NCI-H2196 (cell line): ENCODE measurements at regions not wholly inside any gene's neighbourhood (a gene's known extent, or its start where the extent isn't known, plus 50 kb on each side); places are given as distances from the start of the nearest gene placed in this dataset.

Experiments used
- DNase-seq: peaks from one replicate; lab custom pipeline; 2025; ENCODE audit not compliant: unreplicated experiment; lab: John Stamatoyannopoulos, UW

DNA sequence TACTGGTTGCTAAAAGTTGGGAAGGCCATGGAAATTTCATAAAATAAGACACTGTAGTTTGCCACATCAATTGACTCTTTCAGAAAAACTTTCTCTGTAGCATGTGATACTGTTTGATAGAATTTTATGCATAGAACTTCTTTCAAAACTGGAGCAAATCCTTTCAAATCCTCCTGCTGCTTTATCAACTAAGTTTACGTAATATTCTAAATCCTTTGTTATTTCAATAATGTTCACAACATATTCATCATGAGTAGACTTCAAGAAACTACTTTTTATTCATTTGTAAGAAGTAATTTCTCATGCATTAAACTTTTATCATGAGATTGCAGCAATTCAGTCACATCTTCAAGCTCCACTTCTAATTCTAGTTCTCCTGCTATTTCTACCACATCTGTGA lies 199.3 kb downstream of the PCDH18 start:
- no peak for DNase-seq

DNA sequence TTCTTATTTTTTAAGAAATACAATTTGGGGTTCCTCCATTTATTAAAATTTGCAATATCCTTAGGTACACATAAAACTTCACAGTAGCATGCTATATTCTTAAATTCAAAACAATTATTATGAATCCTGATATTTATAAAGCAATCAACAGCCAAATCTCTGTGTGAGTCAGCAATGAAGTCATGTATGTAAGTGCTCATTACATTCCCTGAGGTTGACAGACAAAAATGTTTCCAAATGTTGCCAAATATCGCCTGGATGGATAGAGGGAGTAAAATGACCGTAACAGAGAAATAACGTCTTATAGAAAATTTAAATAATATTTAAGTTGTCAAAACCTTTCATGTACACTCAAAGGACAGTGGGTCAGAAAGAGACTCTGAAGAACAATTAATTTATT lies 220.0 kb downstream of the PCDH18 start:
- no peak for DNase-seq

DNA sequence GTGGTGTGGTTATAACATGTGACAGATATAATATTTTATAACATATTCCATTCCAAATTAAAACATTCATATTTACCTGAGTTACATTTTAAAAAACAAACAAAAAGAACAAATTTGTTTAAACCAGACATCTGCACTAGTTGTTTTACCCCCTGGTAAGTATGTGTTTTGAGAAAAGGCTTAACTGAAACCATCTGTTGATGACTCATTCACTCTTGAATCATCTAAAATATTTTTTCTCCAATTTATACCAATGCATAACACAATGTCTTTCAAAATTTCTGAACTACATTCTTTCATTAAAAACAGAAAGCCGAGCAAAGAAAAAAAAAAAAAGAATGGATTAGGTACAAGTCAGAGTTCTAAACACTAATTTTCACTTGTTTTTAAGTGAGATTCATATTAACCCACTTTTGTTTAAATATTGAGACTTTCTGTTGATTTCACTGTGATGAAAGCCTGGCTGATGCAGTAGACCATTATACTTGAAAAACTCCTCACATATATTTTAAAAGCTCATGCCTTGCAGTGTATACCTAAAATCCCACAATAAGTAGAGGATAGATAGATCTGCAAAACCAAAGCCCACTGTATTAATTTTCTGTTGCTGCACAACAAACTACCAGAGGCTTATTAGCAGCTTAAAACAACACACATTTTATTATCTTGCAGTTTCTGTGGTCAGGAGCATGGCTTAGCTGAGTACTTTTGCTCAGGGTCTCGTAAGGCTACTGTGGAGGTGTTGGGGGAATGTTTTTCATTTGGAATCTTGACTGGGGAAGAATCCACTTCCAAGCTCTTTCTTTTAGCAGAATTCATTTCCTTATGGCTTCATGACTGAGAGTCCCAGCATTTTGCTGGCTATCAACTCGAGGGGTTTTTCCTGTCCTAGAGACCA lies 221.5 kb downstream of the PCDH18 start:
- DNase-seq, result no peak

DNA sequence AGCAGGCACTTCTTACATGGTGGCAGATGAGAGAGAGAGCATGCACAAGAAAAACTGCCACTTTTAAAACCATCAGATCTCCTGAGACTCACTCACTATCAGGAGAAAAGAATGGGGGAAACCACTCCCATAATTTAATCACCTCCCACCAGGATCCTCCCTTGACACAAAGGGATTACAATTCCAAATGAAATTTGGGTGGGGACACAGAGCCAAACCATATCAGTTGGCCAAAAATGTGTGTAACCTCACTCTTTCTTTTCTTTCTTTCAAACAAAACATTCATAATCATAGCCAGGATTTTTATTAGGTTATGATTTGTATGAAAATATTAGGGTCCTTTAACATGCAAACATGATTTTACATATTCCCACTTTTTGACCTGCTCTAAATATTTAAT lies 222.1 kb downstream of the PCDH18 start:
- no peak for DNase-seq

DNA sequence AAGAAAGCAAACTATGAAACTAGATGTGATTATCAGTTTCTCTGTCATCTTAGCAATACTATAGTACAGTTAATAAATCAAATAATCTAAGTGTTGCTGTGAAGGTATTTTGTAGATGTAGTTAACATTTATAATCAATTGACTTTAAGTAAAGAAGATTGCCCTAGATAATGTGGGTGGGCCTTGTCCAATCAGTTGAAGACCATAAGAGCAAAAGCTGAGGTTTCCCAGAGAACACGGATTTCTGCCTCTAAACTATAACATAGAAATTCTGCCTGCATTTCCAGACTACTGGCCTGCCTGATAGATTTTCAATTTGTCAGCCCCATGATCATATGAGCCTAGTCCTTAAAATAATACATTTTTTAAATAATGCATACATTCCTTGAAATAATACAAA lies 222.9 kb downstream of the PCDH18 start:
- DNase-seq, result no peak

DNA sequence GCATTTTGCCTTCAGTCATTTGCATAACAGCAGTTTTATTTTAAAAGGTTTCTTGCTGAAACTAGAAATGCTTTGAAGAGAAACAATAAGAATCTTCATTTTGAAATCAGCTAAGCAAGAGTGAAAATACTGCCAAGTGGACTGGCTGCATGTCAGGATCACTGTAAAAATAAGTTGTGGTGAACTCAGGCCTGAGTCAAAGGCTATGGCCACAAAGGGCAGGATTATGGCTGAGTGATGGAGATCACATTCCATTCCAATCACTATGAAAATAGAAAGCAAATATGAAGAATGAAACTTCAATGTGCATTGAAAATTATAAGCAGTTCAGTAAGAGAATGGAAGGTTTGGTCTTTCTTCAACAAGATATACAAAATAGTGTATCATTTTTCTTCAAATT lies 224.5 kb downstream of the PCDH18 start:
- DNase-seq, result no peak

DNA sequence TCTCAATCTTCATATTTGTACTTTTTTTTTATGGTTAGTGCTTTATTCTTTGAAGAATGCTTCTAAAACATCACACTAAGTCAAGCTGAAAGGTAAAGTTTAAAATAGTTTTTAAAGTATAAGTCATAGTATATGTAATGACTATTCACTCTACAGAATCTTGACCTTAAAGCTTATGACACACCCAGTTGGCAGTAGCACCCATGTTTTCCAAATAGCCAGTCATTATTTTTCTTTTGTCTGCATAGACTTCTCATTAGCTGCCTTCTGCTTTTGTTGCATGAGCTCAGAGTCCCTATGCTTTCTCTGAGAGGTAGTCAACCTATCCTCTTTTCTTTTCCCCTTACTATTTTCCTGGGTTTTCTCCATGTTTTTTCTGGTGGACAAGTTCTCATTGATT lies 231.5 kb downstream of the PCDH18 start:
- DNase-seq, result no peak

DNA sequence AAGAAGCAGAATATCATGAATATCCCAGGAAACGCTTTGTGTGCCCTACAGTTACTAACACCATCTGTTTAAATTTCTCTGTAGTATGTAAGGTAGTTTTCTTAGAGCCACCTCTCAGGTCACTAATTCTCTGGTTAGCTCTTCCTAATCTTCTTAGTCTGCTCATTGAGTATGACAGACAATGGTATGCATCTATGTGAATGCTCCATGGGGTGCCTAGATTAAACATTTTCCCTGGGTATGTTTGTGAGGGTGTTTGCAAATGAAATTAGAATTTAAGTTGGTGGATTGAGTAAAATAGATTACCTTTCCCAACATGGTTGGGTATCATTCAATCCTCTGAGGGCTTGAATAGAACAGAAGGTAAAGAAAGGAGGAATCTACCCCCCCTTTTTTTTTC lies 233.0 kb downstream of the PCDH18 start:
- no peak for DNase-seq

DNA sequence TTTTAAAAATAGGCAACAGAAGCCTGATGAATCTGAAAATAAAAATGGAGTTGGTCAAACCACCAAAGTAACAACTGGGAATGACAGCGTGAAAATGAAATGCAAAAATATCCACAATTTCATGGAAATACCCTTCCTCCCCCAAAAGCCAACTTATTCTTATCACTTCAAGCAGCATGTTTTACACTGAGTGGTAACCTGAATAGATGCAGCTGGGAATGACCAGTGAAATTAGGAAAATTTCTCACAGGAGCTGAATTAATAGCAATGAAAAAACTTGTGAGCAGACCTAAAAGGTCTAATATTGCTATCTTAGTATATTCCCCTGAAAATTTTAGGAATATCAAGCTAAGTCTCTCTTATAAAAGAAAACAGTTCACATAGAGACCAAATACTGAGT lies 239.0 kb downstream of the PCDH18 start:
- no peak for DNase-seq

DNA sequence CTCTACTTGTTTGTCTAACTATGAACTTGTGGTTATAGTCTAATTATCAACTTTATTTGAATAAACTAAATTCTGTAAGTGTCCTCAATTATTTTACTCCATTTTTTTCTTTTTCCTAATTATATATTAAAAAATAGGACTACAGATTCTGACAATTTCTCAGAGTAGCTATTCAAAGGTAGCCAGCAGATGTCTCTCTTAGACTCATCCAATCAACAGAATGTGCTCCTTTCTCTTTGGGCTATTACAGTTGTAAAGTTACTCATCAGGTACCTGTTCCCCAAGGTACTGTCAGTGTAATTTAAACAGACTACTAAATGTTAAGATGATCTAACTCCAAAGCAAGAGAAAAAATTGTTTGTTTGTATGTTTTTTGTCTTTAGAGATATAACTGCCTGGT lies 248.6 kb downstream of the PCDH18 start:
- DNase-seq, result no peak

DNA sequence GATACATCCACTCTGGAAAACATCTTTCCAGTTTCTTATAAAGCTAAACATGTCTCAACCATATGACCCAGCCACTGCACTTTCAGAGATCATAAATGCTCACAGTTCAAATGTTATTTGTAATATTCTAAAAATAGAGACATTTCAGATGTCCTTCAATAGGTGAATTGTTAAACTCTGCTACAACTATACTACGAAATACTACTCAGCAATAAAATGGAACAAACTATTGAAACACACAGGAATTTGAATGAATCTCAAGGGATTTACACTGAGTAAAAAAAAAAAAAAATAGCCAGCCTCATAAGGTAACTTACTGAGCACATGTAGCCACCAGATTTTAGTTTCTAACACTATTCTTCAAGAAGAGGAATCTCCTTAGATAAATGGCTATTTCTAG lies 253.9 kb downstream of the PCDH18 start:
- no peak for DNase-seq

DNA sequence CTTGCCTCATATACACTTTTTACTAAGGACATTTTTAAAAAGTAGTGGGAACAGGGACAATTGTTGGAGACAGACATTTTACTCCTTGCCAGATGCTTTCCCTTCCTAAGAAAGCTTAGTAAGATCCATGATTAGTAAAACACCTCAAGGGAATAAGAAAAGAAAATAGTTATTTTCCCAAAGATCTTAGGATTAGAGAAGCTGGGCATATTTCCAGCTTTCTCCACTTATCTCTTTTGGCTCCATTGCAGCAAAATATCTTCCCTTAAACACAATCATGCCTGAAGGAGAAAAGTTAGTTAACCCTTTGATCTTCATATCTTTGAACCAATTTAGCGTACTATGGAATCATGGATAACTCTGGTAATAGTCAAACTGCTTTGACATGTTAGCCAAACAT lies 257.9 kb downstream of the PCDH18 start:
- no peak for DNase-seq

DNA sequence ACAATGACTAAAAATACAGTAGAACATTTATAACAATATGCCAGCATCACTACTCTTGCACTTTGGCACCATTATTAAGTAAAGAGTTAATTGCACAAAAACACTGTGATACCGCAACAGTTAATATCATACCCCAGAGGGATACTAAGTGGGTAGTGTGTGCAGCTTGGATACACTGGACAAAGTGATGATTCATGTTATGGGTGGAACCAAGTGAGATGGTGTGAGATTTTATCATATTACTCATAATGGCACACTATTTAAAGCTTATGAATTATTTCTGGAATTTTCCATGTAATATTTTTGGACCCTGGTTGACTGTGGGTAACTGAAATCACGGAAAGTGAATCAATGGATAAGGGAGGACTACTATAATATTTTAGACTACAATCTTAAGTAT lies 265.3 kb downstream of the PCDH18 start:
- no peak for DNase-seq

DNA sequence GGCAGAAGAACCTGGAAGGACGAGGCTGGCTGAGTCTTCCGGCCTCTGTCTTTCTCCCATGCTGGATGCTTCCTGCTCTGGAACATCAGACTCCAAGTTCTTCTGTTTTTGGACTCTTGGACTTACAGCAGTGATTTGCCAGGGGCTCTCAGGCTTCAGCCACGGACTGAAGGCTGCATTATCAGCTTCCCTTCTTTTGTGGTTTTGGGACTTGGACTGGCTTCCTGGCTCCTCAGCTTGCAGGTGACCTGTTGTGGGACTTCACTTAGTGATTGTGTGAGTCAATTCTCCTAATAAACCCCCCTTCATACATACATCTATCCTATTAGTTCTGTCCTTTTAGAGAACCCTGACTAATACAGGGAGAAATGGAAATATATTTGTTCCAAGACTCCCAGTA lies 265.8 kb downstream of the PCDH18 start:
- DNase-seq, result no peak

DNA sequence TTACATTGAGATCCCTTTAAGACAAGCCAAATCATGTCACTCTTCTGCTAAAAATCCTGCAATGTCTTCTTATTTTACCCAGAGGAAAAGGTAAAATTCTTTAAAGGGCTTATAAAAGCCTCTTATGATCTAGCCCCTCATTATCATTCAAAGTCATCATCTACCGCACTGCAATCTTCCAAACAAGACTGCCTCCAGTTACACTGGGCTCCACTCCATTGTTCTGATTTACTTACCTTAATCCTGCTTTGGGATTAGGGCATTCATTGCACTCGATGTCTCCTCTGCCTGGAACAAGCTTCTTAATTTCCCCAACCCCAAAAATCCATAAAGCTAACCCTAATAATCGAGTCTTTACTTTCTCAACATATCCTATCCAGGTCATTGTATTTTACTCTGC lies 269.1 kb downstream of the PCDH18 start:
- DNase-seq, result no peak

DNA sequence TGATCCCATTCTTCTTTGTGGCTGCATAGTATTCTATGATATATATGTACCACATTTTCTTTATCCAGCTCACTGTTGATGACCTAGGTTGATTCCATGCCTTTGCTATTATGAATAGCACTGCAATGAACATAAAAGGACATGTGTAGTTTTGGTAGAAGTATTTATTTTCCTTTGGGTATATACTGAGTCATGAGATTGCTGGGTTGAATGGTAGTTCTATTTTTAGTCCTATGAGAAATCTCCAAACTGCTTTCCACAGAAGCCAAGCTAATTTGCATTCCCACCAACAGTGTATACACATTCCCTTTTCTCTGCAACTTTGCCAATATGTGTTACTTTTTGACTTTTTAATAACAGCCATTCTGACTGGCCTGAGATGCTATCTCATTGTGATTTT lies 278.3 kb downstream of the PCDH18 start:
- no peak for DNase-seq

DNA sequence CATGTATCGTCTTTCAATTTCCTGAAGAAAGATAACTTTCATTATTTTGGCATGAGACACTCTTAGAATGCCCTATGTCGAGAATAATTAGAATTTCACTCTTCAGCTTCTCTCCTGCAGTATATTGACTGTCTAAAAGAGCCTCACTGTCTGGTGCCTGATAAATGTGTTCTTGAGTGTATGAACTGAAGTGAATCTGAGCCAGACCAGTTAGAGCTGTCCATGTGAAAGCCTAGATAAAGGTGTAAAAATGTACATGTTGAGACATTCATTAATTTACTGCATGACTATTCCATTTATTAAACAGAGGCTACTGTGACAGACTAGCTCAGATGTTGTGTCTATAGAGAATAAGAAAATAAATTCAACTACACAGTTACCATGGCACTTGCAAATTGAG lies 283.2 kb downstream of the PCDH18 start:
- DNase-seq, result no peak

DNA sequence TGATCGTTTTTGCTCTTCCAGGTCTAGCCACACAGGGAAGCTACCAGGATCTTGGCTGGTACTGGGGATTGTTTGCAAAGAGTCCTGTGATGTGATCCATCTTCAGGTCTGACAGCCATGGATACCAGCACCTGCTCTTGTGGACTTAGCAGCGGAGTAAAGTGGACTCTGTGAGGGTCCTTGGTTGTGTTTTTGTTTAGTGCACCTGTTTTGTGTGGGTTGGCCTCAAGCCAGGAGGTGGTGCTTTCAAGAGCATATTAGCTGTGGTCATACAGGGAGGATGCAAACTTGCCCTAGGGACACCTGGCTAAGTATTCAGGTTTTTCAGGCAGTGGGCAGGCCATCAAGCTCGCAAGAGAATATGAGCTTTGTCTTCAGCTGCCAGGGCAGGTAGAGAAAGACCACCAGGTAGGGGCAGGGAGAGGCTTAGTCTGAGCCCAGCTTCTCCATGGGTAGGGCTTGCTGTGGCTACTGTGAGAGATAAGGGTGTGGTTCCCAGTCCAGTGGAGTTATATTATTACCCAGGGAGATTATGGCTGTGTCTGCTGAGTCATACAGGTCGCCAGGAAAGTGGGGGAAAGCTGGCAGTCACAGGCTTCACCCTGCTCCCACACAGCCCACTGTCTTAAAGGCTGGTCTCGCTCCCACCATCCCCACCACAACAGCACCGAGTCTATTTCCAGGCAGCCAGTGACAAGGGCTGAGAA lies 293.7 kb downstream of the PCDH18 start:
- DNase-seq, result peak; percentile 7

DNA sequence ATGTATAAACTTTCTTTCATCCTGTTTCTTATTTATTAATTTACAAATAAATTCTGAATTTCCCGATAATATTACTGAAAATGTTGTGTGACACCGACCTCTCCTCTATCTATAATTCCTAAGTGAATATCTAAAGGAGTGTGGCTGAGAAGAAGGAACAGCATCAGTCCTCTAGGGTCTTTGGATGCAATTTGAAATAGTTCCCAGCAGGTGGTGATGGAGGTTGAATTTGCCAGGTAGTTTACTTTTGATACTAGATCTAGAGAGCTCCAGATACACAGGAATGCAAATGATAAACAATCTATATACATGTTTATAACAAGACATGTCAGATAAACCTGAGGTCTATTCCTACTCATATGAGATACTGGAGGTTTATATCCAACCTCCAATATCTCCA lies 305.4 kb downstream of the PCDH18 start:
- DNase-seq, result no peak

DNA sequence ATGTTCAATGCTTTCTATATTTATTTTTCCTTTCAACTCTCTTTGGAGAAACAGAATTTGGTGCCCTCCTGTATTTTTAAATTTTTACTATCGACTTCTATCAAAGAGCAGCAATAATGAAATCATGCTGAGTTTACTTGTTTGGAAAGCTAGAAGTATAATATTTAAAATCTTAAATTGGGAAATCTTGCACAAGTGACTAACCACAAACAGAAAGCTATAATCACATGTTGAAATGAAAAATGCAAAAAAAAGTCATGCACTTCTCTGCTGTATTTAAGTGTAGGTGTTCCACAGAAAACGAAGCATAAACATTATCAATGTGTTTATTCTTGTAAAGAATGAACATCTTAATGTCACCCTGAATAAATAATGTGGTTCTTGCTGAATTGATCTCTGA lies 306.1 kb downstream of the PCDH18 start:
- no peak for DNase-seq

DNA sequence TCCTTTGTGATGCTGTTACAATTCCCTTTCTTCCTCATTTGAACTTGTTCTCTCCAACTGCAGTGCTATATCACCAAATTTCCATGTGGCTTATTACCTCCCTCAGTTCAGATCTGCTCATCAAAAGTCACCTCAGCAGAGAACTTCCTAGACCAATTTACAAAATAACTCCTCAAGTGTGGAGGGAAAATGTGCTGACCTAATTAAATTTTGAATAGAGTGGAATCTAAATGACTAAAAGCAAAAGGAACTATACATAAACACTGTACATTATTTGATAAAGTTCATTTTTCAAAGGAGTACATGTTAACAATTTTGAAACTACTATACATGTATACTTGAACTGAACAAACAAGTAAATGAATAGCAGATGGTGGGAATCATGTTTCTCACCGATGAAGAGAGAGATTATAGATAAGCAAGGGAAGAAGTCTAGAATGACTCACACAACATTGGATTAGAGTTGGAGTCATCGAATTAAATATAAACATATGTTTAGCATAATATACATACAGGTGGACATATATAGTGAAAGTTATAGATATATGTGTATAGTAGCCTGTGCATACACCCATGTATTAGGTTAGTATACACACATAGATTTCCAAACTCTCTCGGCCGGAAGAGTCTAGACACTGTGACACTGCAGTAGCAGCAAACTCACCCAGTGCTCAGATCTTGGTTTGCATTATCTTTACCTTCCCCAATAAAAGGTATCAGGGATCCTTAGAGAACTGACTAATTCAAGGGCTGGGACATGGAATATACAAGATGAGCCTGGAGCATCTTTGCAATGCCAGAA lies 318.7 kb downstream of the PCDH18 start:
- no peak for DNase-seq

DNA sequence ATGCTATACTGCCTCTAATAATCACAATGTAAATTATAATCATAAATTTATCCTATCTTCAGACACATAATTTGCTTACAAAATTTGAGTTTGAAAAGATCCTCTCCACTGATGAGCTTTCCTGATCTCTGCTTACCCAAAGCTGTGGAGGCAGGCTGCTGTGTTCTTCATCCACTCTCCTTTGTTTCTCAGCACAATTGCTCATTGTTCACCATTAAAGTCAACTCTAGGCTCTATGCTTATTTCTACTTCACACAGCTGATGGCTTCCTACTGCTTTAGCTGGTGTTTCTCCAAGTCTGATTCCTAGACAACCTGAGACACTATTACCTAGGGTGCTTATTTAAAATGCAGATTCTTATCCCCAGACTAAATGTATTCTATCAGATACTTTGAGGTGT lies 319.7 kb downstream of the PCDH18 start:
- DNase-seq, result no peak
